Stimulated activated CD8-positive, alpha-beta memory T cell treated with anti-CD3 and anti-CD28 coated beads, Interleukin-7, amount 100 ng/mL, for 48 hours (primary cell): ENCODE measurements at regions not wholly inside any gene's neighbourhood (a gene's known extent, or its start where the extent isn't known, plus 50 kb on each side); places are given as distances from the start of the nearest gene placed in this dataset.
"Not testable (repeated sequence)": the region's sequence is repeated elsewhere in the genome, so short reads cannot be mapped to it uniquely, and the experiment has no call there.

Experiments used
- DNase-seq, 2 donors: peaks; one replicate each; pipeline ENCODE4 v3.0.0-alpha.2; 2020; ENCODE audit warnings: low read depth in 1 of 2; ENCODE audit errors: extremely low read depth in 1 of 2

GRCh38 chr4:20062054-20062453, 189.7 kb upstream of the SLIT2 start:
- DNase-seq: no peak

GRCh38 chr4:20050768-20051167, 200.9 kb upstream of the SLIT2 start:
- no peak for DNase-seq

- no peak for DNase-seq
These were observed 201.8 kb upstream of the SLIT2 start for GRCh38 chr4:20049889-20050288.

GRCh38 chr4:20046931-20047677, 204.6 kb upstream of the SLIT2 start:
- DNase-seq: no peak

DNA sequence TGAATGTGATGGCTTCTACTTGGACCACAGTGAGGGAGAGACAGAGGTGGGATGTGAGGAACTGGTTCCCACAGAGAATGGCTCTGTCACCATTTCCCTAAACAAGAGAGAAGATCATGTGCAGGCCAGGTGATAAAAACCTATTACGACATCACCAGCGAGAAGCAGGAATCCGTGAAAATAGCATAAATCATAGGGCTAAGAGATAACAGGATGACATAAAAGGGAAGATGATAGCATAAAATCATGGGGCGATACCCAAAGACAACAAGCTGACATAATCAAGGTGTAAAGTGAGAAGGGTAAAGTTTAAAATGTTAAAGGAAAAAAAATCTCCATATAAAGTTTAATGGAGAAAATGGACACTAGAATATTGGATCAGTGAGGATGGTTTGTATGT, 205.5 kb upstream of the SLIT2 start:
- DNase-seq: no peak

GRCh38 chr4:20044966-20045365, 206.7 kb upstream of the SLIT2 start:
- no peak for DNase-seq

DNA sequence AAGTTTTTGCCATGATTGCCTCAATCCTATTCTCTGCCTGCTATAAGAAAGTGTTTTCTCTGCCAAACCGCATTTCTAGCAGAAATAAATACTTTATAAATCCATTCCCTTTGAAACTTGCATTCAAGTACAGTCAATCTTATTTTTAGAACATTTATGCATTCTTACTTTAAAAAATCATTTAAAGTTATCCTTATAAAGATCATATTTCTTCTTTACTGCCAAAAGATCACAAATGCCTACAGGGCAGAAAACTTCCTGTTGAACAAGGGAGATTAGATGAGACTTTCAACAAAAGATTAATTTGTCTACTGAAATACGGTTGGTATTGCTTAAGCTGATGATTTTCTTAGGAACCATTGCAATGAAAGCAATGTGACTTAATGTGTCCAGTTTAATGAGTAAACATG, 207.2 kb upstream of the SLIT2 start:
- no peak for DNase-seq

- DNase-seq: no peak
These were observed 207.7 kb upstream of the SLIT2 start for GRCh38 chr4:20043991-20044390.

- no peak for DNase-seq
These were observed 208.9 kb upstream of the SLIT2 start for GRCh38 chr4:20042769-20043168.

DNA sequence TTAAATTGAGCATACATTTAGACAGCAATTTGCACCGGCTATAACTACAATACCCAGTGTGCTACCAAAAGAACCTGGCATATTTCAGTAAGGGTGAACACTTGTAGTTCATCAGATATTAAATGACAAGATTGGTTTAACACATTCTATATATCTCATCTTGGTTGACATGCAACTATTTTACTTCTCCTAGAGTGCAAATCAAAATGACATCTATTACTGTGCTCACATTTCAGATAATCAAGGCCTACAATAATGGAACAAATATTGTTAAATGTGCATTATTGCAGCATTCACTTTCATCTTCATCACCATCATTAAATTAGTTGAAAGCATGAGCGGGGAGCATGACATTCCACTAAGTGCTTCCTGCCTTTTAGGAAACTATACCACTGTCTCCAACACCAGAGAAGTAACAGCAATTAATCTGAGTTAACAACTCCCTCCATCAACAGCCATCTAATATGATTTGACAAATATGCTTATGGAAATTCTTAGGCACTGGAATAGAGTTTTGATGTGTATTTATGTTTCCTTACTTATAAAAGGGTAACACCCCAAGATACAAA, 209.8 kb upstream of the SLIT2 start:
- no peak for DNase-seq

DNA sequence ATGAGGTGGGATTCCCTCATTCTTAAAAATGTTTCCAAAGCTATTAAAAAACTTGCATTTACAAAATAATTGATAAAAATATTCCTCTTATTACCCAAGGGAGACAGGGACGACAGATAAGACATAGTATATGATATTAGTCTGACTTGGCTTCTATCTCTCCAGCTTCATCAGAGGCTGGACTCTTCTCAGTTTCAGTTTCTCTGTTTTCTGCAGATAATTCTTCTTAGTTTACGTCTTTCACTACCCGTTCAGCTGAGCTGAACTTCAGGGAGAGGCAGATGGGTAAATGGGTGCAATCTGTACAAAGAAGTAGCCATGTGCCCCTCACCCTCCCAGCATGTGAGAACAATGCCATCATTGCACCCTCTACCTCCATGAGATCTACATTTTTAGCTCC, 214.0 kb upstream of the SLIT2 start:
- no peak for DNase-seq

GRCh38 chr4:20030108-20030507, 221.6 kb upstream of the SLIT2 start:
- no peak for DNase-seq

GRCh38 chr4:20028645-20029044, 223.1 kb upstream of the SLIT2 start:
- no peak for DNase-seq

DNA sequence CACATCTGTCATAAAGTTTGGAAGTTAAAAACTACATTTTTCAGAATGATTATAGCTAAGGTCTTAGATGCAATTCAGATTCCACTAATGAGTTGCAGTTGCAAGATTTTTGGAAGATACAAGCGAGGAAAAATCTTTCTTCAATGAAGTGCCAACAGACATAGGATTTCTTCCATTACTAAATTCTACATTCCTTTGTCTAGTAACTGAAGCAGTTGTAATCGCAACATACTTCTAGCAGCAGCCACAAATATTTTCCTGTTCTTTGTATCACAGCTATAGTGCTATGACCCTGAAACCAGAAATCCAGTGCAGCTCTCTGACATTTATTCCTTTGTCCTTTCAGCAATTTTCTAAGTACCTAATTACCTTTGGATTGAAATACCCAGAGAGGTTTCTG, 225.2 kb upstream of the SLIT2 start:
- no peak for DNase-seq

DNA sequence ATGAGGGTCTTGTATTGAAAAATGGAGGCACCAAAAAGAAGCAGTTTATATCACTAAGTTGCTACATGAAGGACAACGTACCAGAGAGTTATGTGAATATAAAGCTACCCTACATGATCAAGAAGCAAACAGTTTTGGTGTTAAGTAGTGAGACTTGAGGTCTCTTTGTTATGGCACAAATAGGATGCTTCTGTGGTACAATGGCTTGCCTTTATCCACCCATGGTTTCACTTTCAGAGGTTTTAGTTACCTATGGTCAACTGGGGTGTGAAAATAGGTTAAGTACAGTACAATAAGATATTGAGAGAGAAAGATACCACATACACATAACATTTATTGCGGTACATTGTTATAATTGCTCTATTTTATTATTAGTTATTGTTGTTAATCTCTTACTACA, 229.2 kb upstream of the SLIT2 start:
- no peak for DNase-seq

- no peak for DNase-seq
These were observed 231.6 kb upstream of the SLIT2 start for GRCh38 chr4:20020056-20020455.

GRCh38 chr4:20019310-20020015, 232.2 kb upstream of the SLIT2 start:
- no peak for DNase-seq

- DNase-seq: no peak
These were observed 234.0 kb upstream of the SLIT2 start for GRCh38 chr4:20017777-20018115.

DNA sequence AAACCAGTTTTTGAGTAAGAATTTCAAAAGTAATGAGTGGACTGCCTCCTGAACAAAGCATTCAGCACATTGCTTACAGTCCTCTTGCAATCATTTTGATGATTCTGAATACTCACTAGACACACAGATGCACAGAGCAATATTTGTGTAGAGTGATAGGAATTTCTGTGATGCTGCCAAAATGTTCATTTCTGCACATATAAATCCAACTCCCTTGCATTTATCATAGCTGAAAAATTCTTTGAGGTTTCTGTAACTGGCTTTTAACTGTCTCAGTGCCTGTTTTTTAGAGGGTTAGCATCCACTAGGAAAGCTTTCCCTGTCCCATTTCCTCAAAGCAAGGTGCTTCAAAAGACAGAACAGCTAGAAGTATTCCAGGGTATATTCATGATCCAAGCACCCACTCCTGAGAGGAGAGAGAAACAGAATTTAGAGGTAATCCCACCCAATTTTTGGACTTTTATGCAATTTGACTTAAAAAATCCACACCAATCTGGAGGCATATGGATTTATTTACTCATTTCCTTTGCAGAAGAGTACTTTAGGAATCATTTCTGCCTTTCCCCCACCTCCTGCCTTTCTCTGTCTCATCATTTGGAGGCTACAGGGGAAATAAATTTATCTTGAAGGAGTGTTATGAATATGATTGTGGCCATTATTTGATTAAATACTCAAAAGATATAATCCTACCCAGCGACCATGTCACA, 234.5 kb upstream of the SLIT2 start:
- no peak for DNase-seq

- no peak for DNase-seq
These were observed 236.0 kb upstream of the SLIT2 start for GRCh38 chr4:20015636-20016224.

GRCh38 chr4:20003836-20004558, 247.7 kb upstream of the SLIT2 start:
- DNase-seq: not testable (repeated sequence)
